ENCODE measurements at regions not wholly inside any gene's neighbourhood (a gene's known extent, or its start where the extent isn't known, plus 50 kb on each side); places are given as distances from the start of the nearest gene placed in this dataset.

- Histone ChIP-seq H3K36me3 (ENCODE audit: control insufficient read depth in 1 of 2, insufficient read depth in 2 of 2, low read length in 2 of 2) (no peaks in the 10 kb centered on the region), H3K9ac (ENCODE audit: low read depth in 1 of 2, low read length in 2 of 2) (no peak overlapping the region), H3K4me1 (ENCODE audit: control insufficient read depth in 1 of 2, insufficient read depth in 2 of 2, low read length in 2 of 2) (no peaks in the 10 kb centered on the region), H3K9me3 (ENCODE audit: control insufficient read depth in 1 of 2, low read length in 2 of 2) (no peaks in the 10 kb centered on the region), H3K4me3 (ENCODE audit: low read depth in 1 of 2, low read length in 2 of 2) (no peak overlapping the region), H3K27ac (ENCODE audit: low read depth, low read length) (no peak overlapping the region), H3K27me3 (ENCODE audit: control insufficient read depth in 1 of 2, insufficient read depth in 2 of 2, low read length in 2 of 2) (no peaks in the 10 kb centered on the region)
Observed at GRCh38 chr1:56025942-56026341, 553.4 kb downstream of the PLPP3 start.

GRCh38 chr1:56024155-56024554 lies 555.2 kb downstream of the PLPP3 start:
- Histone ChIP-seq H3K9me3 (ENCODE audit: control insufficient read depth in 1 of 2, low read length in 2 of 2) (no peaks in the 10 kb centered on the region), H3K27ac (ENCODE audit: low read depth, low read length) (no peak overlapping the region), H3K9ac (ENCODE audit: low read depth in 1 of 2, low read length in 2 of 2) (no peak overlapping the region), H3K4me1 (ENCODE audit: control insufficient read depth in 1 of 2, insufficient read depth in 2 of 2, low read length in 2 of 2) (no peaks in the 10 kb centered on the region), H3K36me3 (ENCODE audit: control insufficient read depth in 1 of 2, insufficient read depth in 2 of 2, low read length in 2 of 2) (no peaks in the 10 kb centered on the region), H3K4me3 (ENCODE audit: low read depth in 1 of 2, low read length in 2 of 2) (no peak overlapping the region), H3K27me3 (ENCODE audit: control insufficient read depth in 1 of 2, insufficient read depth in 2 of 2, low read length in 2 of 2) (no peaks in the 10 kb centered on the region)

- no peak overlapping the region for H3K9ac ChIP-seq (ENCODE audit: low read depth in 1 of 2, low read length in 2 of 2)
- H3K27me3 ChIP-seq (ENCODE audit: control insufficient read depth in 1 of 2, insufficient read depth in 2 of 2, low read length in 2 of 2): no peaks in the 10 kb centered on the region
- no peaks in the 10 kb centered on the region for H3K36me3 ChIP-seq (ENCODE audit: control insufficient read depth in 1 of 2, insufficient read depth in 2 of 2, low read length in 2 of 2)
- H3K9me3 ChIP-seq (ENCODE audit: control insufficient read depth in 1 of 2, low read length in 2 of 2): no peaks in the 10 kb centered on the region
- H3K27ac ChIP-seq (ENCODE audit: low read depth, low read length): no peak overlapping the region
- H3K4me3 ChIP-seq (ENCODE audit: low read depth in 1 of 2, low read length in 2 of 2): no peak overlapping the region
- no peaks in the 10 kb centered on the region for H3K4me1 ChIP-seq (ENCODE audit: control insufficient read depth in 1 of 2, insufficient read depth in 2 of 2, low read length in 2 of 2)
Observed at GRCh38 chr1:56019922-56020321, 559.4 kb downstream of the PLPP3 start.

- no peaks in the 10 kb centered on the region for H3K4me1 ChIP-seq (ENCODE audit: control insufficient read depth in 1 of 2, insufficient read depth in 2 of 2, low read length in 2 of 2)
- H3K36me3 ChIP-seq (ENCODE audit: control insufficient read depth in 1 of 2, insufficient read depth in 2 of 2, low read length in 2 of 2): no peaks in the 10 kb centered on the region
- H3K9me3 ChIP-seq (ENCODE audit: control insufficient read depth in 1 of 2, low read length in 2 of 2): no peaks in the 10 kb centered on the region
- H3K4me3 ChIP-seq (ENCODE audit: low read depth in 1 of 2, low read length in 2 of 2): no peak overlapping the region
- no peaks in the 10 kb centered on the region for H3K27me3 ChIP-seq (ENCODE audit: control insufficient read depth in 1 of 2, insufficient read depth in 2 of 2, low read length in 2 of 2)
- H3K27ac ChIP-seq (ENCODE audit: low read depth, low read length): no peak overlapping the region
- H3K9ac ChIP-seq (ENCODE audit: low read depth in 1 of 2, low read length in 2 of 2): no peak overlapping the region
Observed at GRCh38 chr1:56019472-56019871, 559.9 kb downstream of the PLPP3 start.

DNA sequence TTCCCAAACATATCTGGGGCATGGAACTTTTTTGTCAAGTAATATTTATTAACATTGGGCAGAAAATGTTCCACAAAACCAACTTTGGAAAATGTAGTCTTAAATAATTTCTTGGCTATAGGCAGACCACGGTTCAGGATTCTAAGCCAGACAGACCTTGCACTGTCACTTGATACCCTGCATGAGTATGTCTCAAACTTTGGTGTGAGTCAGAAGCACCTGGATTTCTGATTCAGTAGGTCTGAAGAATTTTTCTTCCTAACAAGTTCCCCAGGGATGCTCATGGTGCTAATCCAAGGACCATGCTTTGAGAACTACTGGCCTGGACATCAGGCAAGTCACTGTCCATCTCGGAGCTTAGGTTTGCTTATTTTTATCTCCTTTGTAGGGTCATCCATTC lies 562.0 kb downstream of the PLPP3 start:
- no peak overlapping the region for H3K27ac ChIP-seq (ENCODE audit: low read depth, low read length)
- H3K9me3 ChIP-seq (ENCODE audit: control insufficient read depth in 1 of 2, low read length in 2 of 2): no peaks in the 10 kb centered on the region
- H3K36me3 ChIP-seq (ENCODE audit: control insufficient read depth in 1 of 2, insufficient read depth in 2 of 2, low read length in 2 of 2): no peaks in the 10 kb centered on the region
- H3K4me1 ChIP-seq (ENCODE audit: control insufficient read depth in 1 of 2, insufficient read depth in 2 of 2, low read length in 2 of 2): no peaks in the 10 kb centered on the region
- no peaks in the 10 kb centered on the region for H3K27me3 ChIP-seq (ENCODE audit: control insufficient read depth in 1 of 2, insufficient read depth in 2 of 2, low read length in 2 of 2)
- H3K4me3 ChIP-seq (ENCODE audit: low read depth in 1 of 2, low read length in 2 of 2): no peak overlapping the region
- no peak overlapping the region for H3K9ac ChIP-seq (ENCODE audit: low read depth in 1 of 2, low read length in 2 of 2)

DNA sequence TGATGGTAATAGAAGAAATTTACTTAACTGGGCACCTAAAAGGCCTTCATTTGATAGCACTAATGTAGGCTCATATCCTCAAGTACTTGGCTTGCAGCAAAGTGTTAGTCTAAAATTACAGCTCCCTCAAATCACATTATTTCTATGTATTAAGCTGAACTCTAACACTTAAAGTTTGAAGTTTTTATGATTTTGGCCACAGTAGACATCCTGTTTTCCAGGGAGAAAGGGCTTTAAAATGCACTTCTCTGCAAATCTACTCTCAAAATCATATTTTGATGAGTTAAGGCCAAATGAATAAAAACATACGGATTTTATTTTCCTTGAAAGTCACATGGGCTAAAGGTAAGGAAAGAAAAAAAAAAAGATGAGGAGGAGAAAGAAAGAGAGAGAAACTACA lies 575.5 kb downstream of the PLPP3 start:
- no peak overlapping the region for H3K27ac ChIP-seq (ENCODE audit: low read depth, low read length)
- no peaks in the 10 kb centered on the region for H3K36me3 ChIP-seq (ENCODE audit: control insufficient read depth in 1 of 2, insufficient read depth in 2 of 2, low read length in 2 of 2)
- H3K9me3 ChIP-seq (ENCODE audit: control insufficient read depth in 1 of 2, low read length in 2 of 2): no peaks in the 10 kb centered on the region

GRCh38 chr1:56002231-56002630 lies 577.1 kb downstream of the PLPP3 start:
- no peak overlapping the region for H3K27ac ChIP-seq (ENCODE audit: low read depth, low read length)
- H3K27me3 ChIP-seq (ENCODE audit: control insufficient read depth in 1 of 2, insufficient read depth in 2 of 2, low read length in 2 of 2): no peaks in the 10 kb centered on the region
- H3K36me3 ChIP-seq (ENCODE audit: control insufficient read depth in 1 of 2, insufficient read depth in 2 of 2, low read length in 2 of 2): no peaks in the 10 kb centered on the region
- no peaks in the 10 kb centered on the region for H3K4me1 ChIP-seq (ENCODE audit: control insufficient read depth in 1 of 2, insufficient read depth in 2 of 2, low read length in 2 of 2)
- H3K4me3 ChIP-seq (ENCODE audit: low read depth in 1 of 2, low read length in 2 of 2): no peak overlapping the region
- H3K9ac ChIP-seq (ENCODE audit: low read depth in 1 of 2, low read length in 2 of 2): no peak overlapping the region
- H3K9me3 ChIP-seq (ENCODE audit: control insufficient read depth in 1 of 2, low read length in 2 of 2): no peaks in the 10 kb centered on the region

More for the DNA sequence above, 575.5 kb downstream of the PLPP3 start:
- Histone ChIP-seq H3K9ac (ENCODE audit: low read depth in 1 of 2, low read length in 2 of 2) (no peak overlapping the region), H3K4me1 (ENCODE audit: control insufficient read depth in 1 of 2, insufficient read depth in 2 of 2, low read length in 2 of 2) (no peaks in the 10 kb centered on the region), H3K27me3 (ENCODE audit: control insufficient read depth in 1 of 2, insufficient read depth in 2 of 2, low read length in 2 of 2) (no peaks in the 10 kb centered on the region), H3K4me3 (ENCODE audit: low read depth in 1 of 2, low read length in 2 of 2) (no peak overlapping the region)

- Histone ChIP-seq H3K9me3 (ENCODE audit: control insufficient read depth in 1 of 2, low read length in 2 of 2) (no peaks in the 10 kb centered on the region), H3K4me1 (ENCODE audit: control insufficient read depth in 1 of 2, insufficient read depth in 2 of 2, low read length in 2 of 2) (no peaks in the 10 kb centered on the region), H3K27me3 (ENCODE audit: control insufficient read depth in 1 of 2, insufficient read depth in 2 of 2, low read length in 2 of 2) (no peaks in the 10 kb centered on the region), H3K36me3 (ENCODE audit: control insufficient read depth in 1 of 2, insufficient read depth in 2 of 2, low read length in 2 of 2) (no peaks in the 10 kb centered on the region), H3K4me3 (ENCODE audit: low read depth in 1 of 2, low read length in 2 of 2) (no peak overlapping the region), H3K27ac (ENCODE audit: low read depth, low read length) (no peak overlapping the region), H3K9ac (ENCODE audit: low read depth in 1 of 2, low read length in 2 of 2) (no peak overlapping the region)
Observed at GRCh38 chr1:56000424-56000823, 578.9 kb downstream of the PLPP3 start.

GRCh38 chr1:55997536-55997935 lies 581.8 kb downstream of the PLPP3 start:
- Histone ChIP-seq H3K9ac (ENCODE audit: low read depth in 1 of 2, low read length in 2 of 2) (no peak overlapping the region), H3K4me1 (ENCODE audit: control insufficient read depth in 1 of 2, insufficient read depth in 2 of 2, low read length in 2 of 2) (no peaks in the 10 kb centered on the region), H3K9me3 (ENCODE audit: control insufficient read depth in 1 of 2, low read length in 2 of 2) (no peaks in the 10 kb centered on the region), H3K27me3 (ENCODE audit: control insufficient read depth in 1 of 2, insufficient read depth in 2 of 2, low read length in 2 of 2) (no peaks in the 10 kb centered on the region), H3K27ac (ENCODE audit: low read depth, low read length) (no peak overlapping the region), H3K36me3 (ENCODE audit: control insufficient read depth in 1 of 2, insufficient read depth in 2 of 2, low read length in 2 of 2) (no peaks in the 10 kb centered on the region), H3K4me3 (ENCODE audit: low read depth in 1 of 2, low read length in 2 of 2) (no peak overlapping the region)

DNA sequence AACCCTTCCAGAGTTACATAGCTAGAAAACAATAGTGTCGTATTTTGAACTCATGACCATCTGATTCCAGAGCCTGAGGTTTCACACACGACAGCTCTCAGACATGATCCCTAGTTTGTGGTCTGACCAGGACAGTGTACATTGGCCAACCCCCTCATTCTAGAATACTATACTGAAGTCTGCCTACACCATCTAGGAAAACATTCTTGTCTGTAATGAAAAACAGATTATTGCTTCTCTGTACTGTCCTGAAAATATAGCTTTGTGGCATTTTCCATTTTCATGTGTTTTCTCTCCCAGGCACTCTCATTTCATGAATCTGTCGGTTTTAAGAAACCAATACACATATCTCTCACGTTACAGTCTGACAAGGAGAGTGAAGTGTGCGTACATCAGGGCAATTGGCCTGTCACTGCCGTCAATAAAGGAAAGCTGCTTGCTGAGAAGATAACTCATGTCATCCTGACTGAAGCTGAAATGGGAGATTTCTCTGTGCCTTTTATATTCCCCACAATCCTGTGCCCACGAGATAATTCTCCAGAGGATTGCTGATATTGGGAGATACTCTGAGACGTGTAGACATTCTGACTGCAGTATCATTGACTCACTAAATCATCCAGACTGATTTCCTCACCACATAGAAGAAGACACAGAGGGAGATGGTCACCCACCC lies 585.6 kb downstream of the PLPP3 start:
- Histone ChIP-seq H3K4me1 (ENCODE audit: control insufficient read depth in 1 of 2, insufficient read depth in 2 of 2, low read length in 2 of 2) (no peaks in the 10 kb centered on the region), H3K4me3 (ENCODE audit: low read depth in 1 of 2, low read length in 2 of 2) (no peak overlapping the region), H3K9me3 (ENCODE audit: control insufficient read depth in 1 of 2, low read length in 2 of 2) (no peaks in the 10 kb centered on the region), H3K9ac (ENCODE audit: low read depth in 1 of 2, low read length in 2 of 2) (no peak overlapping the region), H3K27me3 (ENCODE audit: control insufficient read depth in 1 of 2, insufficient read depth in 2 of 2, low read length in 2 of 2) (no peaks in the 10 kb centered on the region), H3K36me3 (ENCODE audit: control insufficient read depth in 1 of 2, insufficient read depth in 2 of 2, low read length in 2 of 2) (no peaks in the 10 kb centered on the region), H3K27ac (ENCODE audit: low read depth, low read length) (no peak overlapping the region)

DNA sequence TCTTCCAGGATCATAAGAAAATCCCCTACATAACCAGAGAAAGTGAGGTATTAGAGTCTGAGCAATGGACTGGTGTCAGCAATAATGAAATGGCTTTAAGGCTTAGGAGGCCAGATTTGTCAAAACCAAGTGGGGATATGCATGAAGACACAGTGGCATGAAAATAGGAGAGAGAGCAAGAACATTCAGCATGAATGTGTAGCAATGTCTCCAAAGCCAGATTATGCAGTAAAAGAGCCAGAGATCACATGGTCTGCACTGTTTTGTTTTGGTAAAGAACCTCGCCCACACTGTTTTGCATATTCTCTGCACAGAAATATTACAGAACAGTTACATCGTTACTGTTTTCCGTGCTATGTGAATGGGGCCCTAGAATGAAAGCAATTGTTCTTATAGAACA lies 589.4 kb downstream of the PLPP3 start:
- Histone ChIP-seq H3K36me3 (ENCODE audit: control insufficient read depth in 1 of 2, insufficient read depth in 2 of 2, low read length in 2 of 2) (no peaks in the 10 kb centered on the region), H3K4me3 (ENCODE audit: low read depth in 1 of 2, low read length in 2 of 2) (no peak overlapping the region), H3K27me3 (ENCODE audit: control insufficient read depth in 1 of 2, insufficient read depth in 2 of 2, low read length in 2 of 2) (no peaks in the 10 kb centered on the region), H3K9ac (ENCODE audit: low read depth in 1 of 2, low read length in 2 of 2) (no peak overlapping the region), H3K4me1 (ENCODE audit: control insufficient read depth in 1 of 2, insufficient read depth in 2 of 2, low read length in 2 of 2) (no peaks in the 10 kb centered on the region), H3K27ac (ENCODE audit: low read depth, low read length) (no peak overlapping the region), H3K9me3 (ENCODE audit: control insufficient read depth in 1 of 2, low read length in 2 of 2) (no peaks in the 10 kb centered on the region)
